ENCODE measurements at regions not wholly inside any gene's neighbourhood (a gene's known extent, or its start where the extent isn't known, plus 50 kb on each side); places are given as distances from the start of the nearest gene placed in this dataset.

DNA sequence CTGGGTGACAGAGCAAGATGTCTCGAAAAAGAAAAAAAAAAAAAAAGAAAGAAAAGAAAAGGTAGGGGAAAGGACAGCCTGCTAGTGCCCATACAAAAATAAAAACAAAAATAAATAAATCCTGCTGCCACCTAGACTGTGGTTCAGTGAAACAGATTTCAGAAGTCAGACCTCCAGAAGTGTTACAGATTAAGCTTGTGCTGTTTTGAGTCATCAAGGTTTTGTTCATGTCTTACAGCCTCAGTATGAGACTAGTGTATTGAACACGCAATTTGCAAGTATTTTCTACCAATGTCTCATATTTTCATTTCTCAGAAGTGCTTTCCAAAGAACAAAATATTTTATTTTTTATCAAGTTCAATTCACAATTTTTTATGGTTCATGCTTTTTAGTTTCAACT, 720.4 kb upstream of the GYPC start:
- H3K4me3 ChIP-seq (ENCODE audit: low read depth, low read length, poor library complexity, severe bottlenecking): no peak overlapping the region
- H3K27me3 ChIP-seq (replicated peaks; ENCODE audit: insufficient read depth, low read depth, low read length, poor library complexity): no peaks in the 10 kb centered on the region
- no TSS peak for BruUV-seq (replicated peaks)
- intact Hi-C loops (cut with micrococcal nuclease; ENCODE audit: unreplicated experiment): no loop called here
- no peaks in the 10 kb centered on the region for H3K36me3 ChIP-seq (ENCODE audit: insufficient read depth, low read length, poor library complexity, severe bottlenecking)
- ChIA-PET POLR2A (ENCODE audit: low non-redundant PET) (no interaction called here), CTCF (no interaction called here)
- no peak for DNase-seq (ENCODE audit: low spot score)
- no peaks in the 10 kb centered on the region for H3K4me1 ChIP-seq (ENCODE audit: insufficient read depth, low read length, poor library complexity, severe bottlenecking)
- TF ChIP-seq, protein P1, sequence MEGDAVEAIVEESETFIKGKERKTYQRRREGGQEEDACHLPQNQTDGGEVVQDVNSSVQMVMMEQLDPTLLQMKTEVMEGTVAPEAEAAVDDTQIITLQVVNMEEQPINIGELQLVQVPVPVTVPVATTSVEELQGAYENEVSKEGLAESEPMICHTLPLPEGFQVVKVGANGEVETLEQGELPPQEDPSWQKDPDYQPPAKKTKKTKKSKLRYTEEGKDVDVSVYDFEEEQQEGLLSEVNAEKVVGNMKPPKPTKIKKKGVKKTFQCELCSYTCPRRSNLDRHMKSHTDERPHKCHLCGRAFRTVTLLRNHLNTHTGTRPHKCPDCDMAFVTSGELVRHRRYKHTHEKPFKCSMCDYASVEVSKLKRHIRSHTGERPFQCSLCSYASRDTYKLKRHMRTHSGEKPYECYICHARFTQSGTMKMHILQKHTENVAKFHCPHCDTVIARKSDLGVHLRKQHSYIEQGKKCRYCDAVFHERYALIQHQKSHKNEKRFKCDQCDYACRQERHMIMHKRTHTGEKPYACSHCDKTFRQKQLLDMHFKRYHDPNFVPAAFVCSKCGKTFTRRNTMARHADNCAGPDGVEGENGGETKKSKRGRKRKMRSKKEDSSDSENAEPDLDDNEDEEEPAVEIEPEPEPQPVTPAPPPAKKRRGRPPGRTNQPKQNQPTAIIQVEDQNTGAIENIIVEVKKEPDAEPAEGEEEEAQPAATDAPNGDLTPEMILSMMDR (conservative IDR thresholded peaks at IDR 0.05; ENCODE audit: low read depth, low read length): no peak
- no peak for TF ChIP-seq EZH2 (IDR thresholded peaks at IDR 0.05; ENCODE audit: borderline replicate concordance, low read depth, low read length, poor library complexity, severe bottlenecking)
- peaks cover 9% of the 10 kb centered on the region for H3K9me3 ChIP-seq (ENCODE audit: low read depth, low read length, poor library complexity, severe bottlenecking)
- H3K27ac ChIP-seq (ENCODE audit: low read depth, low read length, poor library complexity, severe bottlenecking): no peak overlapping the region

GRCh38 chr2:125942585-125943424, 713.2 kb upstream of the GYPC start:
- no peak overlapping the region for H3K4me3 ChIP-seq (ENCODE audit: low read depth, low read length, poor library complexity, severe bottlenecking)
- H3K27me3 ChIP-seq (replicated peaks; ENCODE audit: insufficient read depth, low read depth, low read length, poor library complexity): no peaks in the 10 kb centered on the region
- DNase-seq (ENCODE audit: low spot score): no peak
- BruUV-seq (replicated peaks): no TSS peak
- H3K4me1 ChIP-seq (ENCODE audit: insufficient read depth, low read length, poor library complexity, severe bottlenecking): no peaks in the 10 kb centered on the region
- POLR2A ChIA-PET (ENCODE audit: low non-redundant PET): no interaction called here
- no peak overlapping the region for H3K27ac ChIP-seq (ENCODE audit: low read depth, low read length, poor library complexity, severe bottlenecking)
- CTCF ChIA-PET: no interaction called here
- peaks cover 13% of the 10 kb centered on the region for H3K9me3 ChIP-seq (ENCODE audit: low read depth, low read length, poor library complexity, severe bottlenecking)
- TF ChIP-seq, protein P1 (conservative IDR thresholded peaks at IDR 0.05; ENCODE audit: low read depth, low read length): no peak
- TF ChIP-seq EZH2 (IDR thresholded peaks at IDR 0.05; ENCODE audit: borderline replicate concordance, low read depth, low read length, poor library complexity, severe bottlenecking): no peak
- intact Hi-C loops (cut with micrococcal nuclease; ENCODE audit: unreplicated experiment): no loop called here
- no peaks in the 10 kb centered on the region for H3K36me3 ChIP-seq (ENCODE audit: insufficient read depth, low read length, poor library complexity, severe bottlenecking)

- no peak overlapping the region for H3K27ac ChIP-seq (ENCODE audit: low read depth, low read length, poor library complexity, severe bottlenecking)
- POLR2A ChIA-PET (ENCODE audit: low non-redundant PET): no interaction called here
- no peaks in the 10 kb centered on the region for H3K36me3 ChIP-seq (ENCODE audit: insufficient read depth, low read length, poor library complexity, severe bottlenecking)
- no peaks in the 10 kb centered on the region for H3K27me3 ChIP-seq (replicated peaks; ENCODE audit: insufficient read depth, low read depth, low read length, poor library complexity)
- H3K4me1 ChIP-seq (ENCODE audit: insufficient read depth, low read length, poor library complexity, severe bottlenecking): no peaks in the 10 kb centered on the region
- no peak overlapping the region for H3K4me3 ChIP-seq (ENCODE audit: low read depth, low read length, poor library complexity, severe bottlenecking)
- H3K9me3 ChIP-seq (ENCODE audit: low read depth, low read length, poor library complexity, severe bottlenecking): peaks cover 5% of the 10 kb centered on the region
- TF ChIP-seq EZH2 (IDR thresholded peaks at IDR 0.05; ENCODE audit: borderline replicate concordance, low read depth, low read length, poor library complexity, severe bottlenecking): no peak
- TF ChIP-seq, protein P1 (conservative IDR thresholded peaks at IDR 0.05; ENCODE audit: low read depth, low read length): no peak
- CTCF ChIA-PET: no interaction called here
- no peak for DNase-seq (ENCODE audit: low spot score)
- BruUV-seq (replicated peaks): no TSS peak
- intact Hi-C loops (cut with micrococcal nuclease; ENCODE audit: unreplicated experiment): no loop called here
Measured at GRCh38 chr2:125959047-125959446, 696.9 kb upstream of the GYPC start.
